ENCODE measurements at regions not wholly inside any gene's neighbourhood (a gene's known extent, or its start where the extent isn't known, plus 50 kb on each side); places are given as distances from the start of the nearest gene placed in this dataset.

DNA sequence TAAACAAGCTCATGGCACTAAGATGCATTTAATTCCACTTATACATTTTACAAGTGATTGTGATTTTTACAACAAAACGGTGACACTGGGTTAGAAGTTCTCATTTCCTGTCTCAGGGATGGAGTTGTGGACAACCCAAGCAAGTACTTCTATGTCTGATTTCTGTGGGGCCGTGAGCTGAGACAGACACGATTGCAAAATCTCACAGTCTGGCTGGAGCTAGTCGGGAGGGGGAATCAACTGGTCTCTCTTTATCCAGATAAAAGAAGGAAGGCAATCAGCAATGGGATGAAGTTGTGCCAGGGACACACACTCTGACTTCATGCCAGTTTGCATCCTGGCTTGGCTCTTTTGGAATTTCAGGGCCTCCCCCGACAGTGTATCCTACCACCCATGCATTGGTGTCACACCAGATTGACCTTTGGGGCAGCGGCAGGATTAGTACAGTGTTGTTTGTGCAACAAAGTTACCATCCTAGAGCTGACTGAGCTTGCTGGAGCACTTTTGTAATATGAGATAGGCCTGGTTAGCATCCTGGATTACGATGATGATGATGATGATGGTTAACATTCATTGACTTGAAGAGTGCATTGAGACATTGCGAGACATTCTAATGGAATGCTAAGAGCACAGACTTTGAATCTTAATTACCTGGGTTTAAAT is 98.8 kb downstream of the CTAGE1 start:
- Histone ChIP-seq H2BK20ac (ENCODE audit: low read depth, low read length) (no peak overlapping the region), H4K8ac (ENCODE audit: low read depth in 2 of 2, low read length in 2 of 2) (no peak overlapping the region), H2BK15ac (ENCODE audit: low read depth, low read length) (no peak overlapping the region), H3K4me1 (ENCODE audit: control insufficient read depth, insufficient read depth, low read length) (peaks cover 6% of the 10 kb centered on the region), H4K91ac (ENCODE audit: insufficient read depth, low read depth, low read length) (peak overlapping the region; percentile 18; the same call in 1 of the 2 replicates), H3K4me2 (ENCODE audit: low read depth, low read length) (no peak overlapping the region), H3K4me3 (ENCODE audit: insufficient read depth, low read depth, low read length) (no peak overlapping the region), H3K27me3 (ENCODE audit: control insufficient read depth, insufficient read depth, low read length) (0 out of 2 replicates have a peak, but pooled peaks cover 2% of the 10 kb centered on the region), H3K79me1 (ENCODE audit: low read depth in 1 of 2, low read length in 2 of 2) (no peaks in the 10 kb centered on the region), H2AFZ (replicated peaks; ENCODE audit: low read length, poor library complexity) (peak overlapping the region; percentile 40), H3K36me3 (ENCODE audit: control insufficient read depth, insufficient read depth, low read length) (no peaks in the 10 kb centered on the region), H2BK5ac (ENCODE audit: low read depth, low read length, poor library complexity, severe bottlenecking) (no peak overlapping the region), H3K23ac (ENCODE audit: low read depth, low read length) (no peak overlapping the region), H3K27ac (ENCODE audit: insufficient read depth, low read length) (no peak overlapping the region), H4K5ac (ENCODE audit: low read depth, low read length) (no peak overlapping the region), H3K9ac (ENCODE audit: low read depth, low read length) (no peak overlapping the region), H4K20me1 (ENCODE audit: insufficient read depth, low read length) (no peaks in the 10 kb centered on the region), H3K56ac (ENCODE audit: extremely low read depth, insufficient read depth, low read length) (no peak overlapping the region), H2BK120ac (ENCODE audit: low read depth, low read length) (no peak overlapping the region), H3K4ac (ENCODE audit: low read depth, low read length) (no peak overlapping the region; the same call in 1 of the 2 replicates), H3K9me1 (ENCODE audit: insufficient read depth, low read length) (no peaks in the 10 kb centered on the region; the same call in 1 of the 2 replicates), H3K14ac (replicated peaks; ENCODE audit: low read depth, low read length) (no peak overlapping the region), H3K9me3 (ENCODE audit: control insufficient read depth, insufficient read depth, low read length) (no peaks in the 10 kb centered on the region), H3K18ac (ENCODE audit: low read depth, low read length) (no peak overlapping the region), H2AK9ac (replicated peaks; ENCODE audit: low read depth, low read length, poor library complexity) (no peak overlapping the region), H2AK5ac (ENCODE audit: low read depth, low read length) (0 out of 2 replicates have a peak overlapping the region, but pooled peaks have one; percentile 11)
- POLR2A ChIA-PET (ENCODE audit: unreplicated experiment), result no interaction called here
- no peak for ATAC-seq (ENCODE audit: low read depth)
- peak; percentile 60 for DNase-seq
- WGBS, 2 experiments (ENCODE audit: extremely low coverage in 2 of 2, insufficient read length in 1 of 2), result 56% methylated on average over 2 of the region's 8 CpGs; no CpG with 5 or more reads in 1 of the 2 experiments
- CTCF ChIA-PET, result no interaction called here
- intact Hi-C loops (cut with micrococcal nuclease), result loop anchor here (10.0 kb wide), 2 partner anchors 56 to 116 kb away; no protein-coding TSS in a partner anchor
- in situ Hi-C loops (cut with MboI; ENCODE audit: low sequenced_read_pairs), result no loop called here
- dilution Hi-C loops (cut with HindIII; ENCODE audit: low sequenced_read_pairs, unreplicated experiment), result no loop called here
- peak; percentile 87 for TF ChIP-seq CEBPB (IDR thresholded peaks at IDR 0.05; ENCODE audit: low read depth, low read length)
- TF ChIP-seq, protein P1, sequence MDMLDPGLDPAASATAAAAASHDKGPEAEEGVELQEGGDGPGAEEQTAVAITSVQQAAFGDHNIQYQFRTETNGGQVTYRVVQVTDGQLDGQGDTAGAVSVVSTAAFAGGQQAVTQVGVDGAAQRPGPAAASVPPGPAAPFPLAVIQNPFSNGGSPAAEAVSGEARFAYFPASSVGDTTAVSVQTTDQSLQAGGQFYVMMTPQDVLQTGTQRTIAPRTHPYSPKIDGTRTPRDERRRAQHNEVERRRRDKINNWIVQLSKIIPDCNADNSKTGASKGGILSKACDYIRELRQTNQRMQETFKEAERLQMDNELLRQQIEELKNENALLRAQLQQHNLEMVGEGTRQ (IDR thresholded peaks at IDR 0.05; ENCODE audit: low read depth, low read length), result no peak
- no TSS peak for BruUV-seq (replicated peaks)

Data from IMR-90 (cell line).